MCF 10A (cell line): ENCODE measurements at regions not wholly inside any gene's neighbourhood (a gene's known extent, or its start where the extent isn't known, plus 50 kb on each side); places are given as distances from the start of the nearest gene placed in this dataset.

Experiments
- BruUV-seq: library from RNA; stranded (reverse); fragments of 400-500 nt; replicated peaks from 2 replicates; lab custom pipeline; 2021; lab: Mats Ljungman, UMichigan
- CTCF ChIA-PET: fragments of 300-600 bp; sonication (Branson Sonifier 250); formaldehyde crosslinking; extraction: SDS; loops from one replicate; lab custom pipeline; 2021; ENCODE audit warnings: antibody characterized with exemption, inconsistent platforms; lab: Yijun Ruan, JAX
- POLR2A ChIA-PET: fragments of 300-600, 350-650 bp; sonication (Branson Sonifier 250); formaldehyde crosslinking; extraction: SDS; loops from one replicate; lab custom pipeline; 2020; ENCODE audit warnings: antibody characterized with exemption, inconsistent platforms; lab: Yijun Ruan, JAX
- DNase-seq: peaks from one replicate; pipeline ENCODE4 v3.0.0-alpha.2; 2018; ENCODE audit not compliant: unreplicated experiment
- H3K27ac Mint-ChIP-seq: one replicate; pipeline ENCODE4 v1.8.0; 2022; ENCODE audit warnings: mild to moderate bottlenecking, low read depth, mixed read lengths; ENCODE audit not compliant: unreplicated experiment
- H3K27me3 Mint-ChIP-seq: one replicate; pipeline ENCODE4 v1.8.0; 2022; ENCODE audit warnings: mixed read lengths; ENCODE audit not compliant: insufficient read depth, unreplicated experiment
- H3K36me3 Mint-ChIP-seq: one replicate; pipeline ENCODE4 v1.8.0; 2022; ENCODE audit warnings: mild to moderate bottlenecking, moderate library complexity, mixed read lengths; ENCODE audit not compliant: insufficient read depth, unreplicated experiment
- H3K4me1 Mint-ChIP-seq: one replicate; pipeline ENCODE4 v1.8.0; 2022; ENCODE audit warnings: mixed read lengths; ENCODE audit not compliant: insufficient read depth, unreplicated experiment
- H3K4me3 Mint-ChIP-seq: one replicate; pipeline ENCODE4 v1.8.0; 2022; ENCODE audit warnings: mild to moderate bottlenecking, moderate library complexity, mixed read lengths; ENCODE audit not compliant: unreplicated experiment
- H3K9me3 Mint-ChIP-seq: one replicate; pipeline ENCODE4 v1.8.0; 2022; ENCODE audit warnings: mixed read lengths; ENCODE audit not compliant: unreplicated experiment
- intact Hi-C: fragments of 100-400 bp; cut with micrococcal nuclease; formaldehyde crosslinking; loops from 2 replicates; pipeline ENCODE4 v1.14.1; 2022
- TF ChIP-seq, protein P1 (sequence below): fragments of 200-600 bp; IDR thresholded peaks from one replicate; pipeline ENCODE4 v1.8.0; 2022; ENCODE audit warnings: antibody characterized with exemption, mild to moderate bottlenecking; ENCODE audit not compliant: unreplicated experiment

DNA sequence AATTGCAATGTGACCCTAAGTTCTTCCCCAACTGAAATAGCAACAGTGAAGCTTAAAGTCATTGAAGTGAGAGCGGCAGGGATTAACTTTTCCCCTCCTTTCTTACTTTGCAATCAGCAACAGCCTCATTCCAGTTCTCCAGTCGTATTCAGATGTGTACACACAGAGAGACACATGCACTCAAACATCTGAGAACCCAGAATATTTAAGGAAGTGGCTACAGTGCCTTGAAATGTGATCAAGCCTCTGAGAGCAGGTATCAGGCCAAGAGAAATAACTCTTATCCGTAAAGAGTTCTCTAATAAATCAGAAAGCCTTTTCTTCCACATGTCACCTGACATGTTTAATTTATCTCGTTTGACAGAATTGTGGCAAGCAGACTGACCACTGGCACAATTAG is 388.9 kb upstream of the NPVF start:
- H3K27me3 Mint-ChIP-seq: peaks cover 66% of the 10 kb centered on the region
- no peaks in the 10 kb centered on the region for H3K36me3 Mint-ChIP-seq
- no peaks in the 10 kb centered on the region for H3K9me3 Mint-ChIP-seq
- no peak overlapping the region for H3K4me3 Mint-ChIP-seq
- no TSS peak for BruUV-seq
- no peaks in the 10 kb centered on the region for H3K4me1 Mint-ChIP-seq
- TF ChIP-seq, protein P1, sequence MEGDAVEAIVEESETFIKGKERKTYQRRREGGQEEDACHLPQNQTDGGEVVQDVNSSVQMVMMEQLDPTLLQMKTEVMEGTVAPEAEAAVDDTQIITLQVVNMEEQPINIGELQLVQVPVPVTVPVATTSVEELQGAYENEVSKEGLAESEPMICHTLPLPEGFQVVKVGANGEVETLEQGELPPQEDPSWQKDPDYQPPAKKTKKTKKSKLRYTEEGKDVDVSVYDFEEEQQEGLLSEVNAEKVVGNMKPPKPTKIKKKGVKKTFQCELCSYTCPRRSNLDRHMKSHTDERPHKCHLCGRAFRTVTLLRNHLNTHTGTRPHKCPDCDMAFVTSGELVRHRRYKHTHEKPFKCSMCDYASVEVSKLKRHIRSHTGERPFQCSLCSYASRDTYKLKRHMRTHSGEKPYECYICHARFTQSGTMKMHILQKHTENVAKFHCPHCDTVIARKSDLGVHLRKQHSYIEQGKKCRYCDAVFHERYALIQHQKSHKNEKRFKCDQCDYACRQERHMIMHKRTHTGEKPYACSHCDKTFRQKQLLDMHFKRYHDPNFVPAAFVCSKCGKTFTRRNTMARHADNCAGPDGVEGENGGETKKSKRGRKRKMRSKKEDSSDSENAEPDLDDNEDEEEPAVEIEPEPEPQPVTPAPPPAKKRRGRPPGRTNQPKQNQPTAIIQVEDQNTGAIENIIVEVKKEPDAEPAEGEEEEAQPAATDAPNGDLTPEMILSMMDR: no peak
- DNase-seq: no peak
- intact Hi-C loops: no loop called here
- H3K27ac Mint-ChIP-seq: no peak overlapping the region
- CTCF ChIA-PET: no interaction called here
- POLR2A ChIA-PET: interaction anchor here (0.7 kb wide), 1 partner anchor 187 kb away, joined by 3 read pairs; no protein-coding TSS in a partner anchor

DNA sequence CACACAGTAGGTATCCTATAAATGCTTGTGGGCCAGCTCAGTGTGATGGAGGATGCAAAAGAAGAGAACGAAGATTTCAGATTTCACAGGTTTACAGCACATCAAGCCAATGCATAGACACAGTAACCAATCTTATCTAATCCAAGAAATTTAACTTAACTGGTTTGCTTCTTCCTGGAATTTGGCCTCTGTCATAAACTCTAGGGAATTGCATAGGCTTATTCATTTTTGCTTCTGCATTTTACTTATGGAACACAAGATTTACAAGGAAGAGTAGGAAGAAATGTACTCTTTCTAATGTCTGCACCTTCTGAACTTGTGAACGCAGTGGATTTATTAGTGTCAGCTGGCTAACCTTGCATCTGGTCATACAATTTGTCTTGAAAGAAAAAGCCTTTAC is 389.4 kb upstream of the NPVF start:
- no peak overlapping the region for H3K27ac Mint-ChIP-seq
- POLR2A ChIA-PET: interaction anchor here (0.7 kb wide), 1 partner anchor 187 kb away, joined by 3 read pairs; no protein-coding TSS in a partner anchor
- BruUV-seq: no TSS peak
- CTCF ChIA-PET: interaction anchor here (0.6 kb wide), 1 partner anchor 42 kb away, joined by 5 read pairs; no protein-coding TSS in a partner anchor
- no peaks in the 10 kb centered on the region for H3K36me3 Mint-ChIP-seq
- H3K4me1 Mint-ChIP-seq: no peaks in the 10 kb centered on the region
- TF ChIP-seq, protein P1: no peak
- intact Hi-C loops: no loop called here
- no peak overlapping the region for H3K4me3 Mint-ChIP-seq
- H3K27me3 Mint-ChIP-seq: peaks cover 68% of the 10 kb centered on the region
- no peak for DNase-seq
- H3K9me3 Mint-ChIP-seq: no peaks in the 10 kb centered on the region

DNA sequence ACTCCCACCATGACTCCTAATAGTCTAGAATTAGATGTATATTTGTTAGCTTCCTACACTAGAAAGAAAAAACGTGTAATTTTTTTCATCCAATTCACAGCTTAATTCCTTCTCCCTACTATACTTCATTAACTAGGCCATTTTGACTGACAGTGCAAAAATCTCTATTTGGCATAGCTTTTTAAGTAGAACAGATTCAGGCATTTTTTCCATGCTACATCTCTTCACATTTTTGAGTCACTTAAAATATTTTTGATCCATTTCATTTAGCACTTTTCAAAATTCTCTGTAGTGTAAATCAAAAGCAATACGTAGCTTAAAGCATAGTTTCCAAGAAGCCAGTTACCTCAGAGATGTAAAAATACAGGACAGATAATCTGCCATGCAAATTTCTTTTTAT is 391.1 kb upstream of the NPVF start:
- BruUV-seq: no TSS peak
- no peak overlapping the region for H3K27ac Mint-ChIP-seq

GRCh38 chr7:25619963-25620799 is 391.9 kb upstream of the NPVF start:
- DNase-seq: no peak
- no peak overlapping the region for H3K4me3 Mint-ChIP-seq
- H3K27me3 Mint-ChIP-seq: peaks cover 49% of the 10 kb centered on the region
- no peak overlapping the region for H3K27ac Mint-ChIP-seq
- no peaks in the 10 kb centered on the region for H3K36me3 Mint-ChIP-seq
- no peaks in the 10 kb centered on the region for H3K9me3 Mint-ChIP-seq
- TF ChIP-seq, protein P1: no peak
- H3K4me1 Mint-ChIP-seq: no peaks in the 10 kb centered on the region
- ChIA-PET CTCF (interaction anchor here (0.6 kb wide), 1 partner anchor 165 kb away, joined by 3 read pairs; no protein-coding TSS in a partner anchor), POLR2A (no interaction called here)
- intact Hi-C loops: no loop called here
- no TSS peak for BruUV-seq

More for the DNA sequence above, 391.1 kb upstream of the NPVF start:
- TF ChIP-seq, protein P1: no peak
- H3K36me3 Mint-ChIP-seq: no peaks in the 10 kb centered on the region
- intact Hi-C loops: no loop called here
- H3K4me1 Mint-ChIP-seq: no peaks in the 10 kb centered on the region
- no peak for DNase-seq
- H3K4me3 Mint-ChIP-seq: no peak overlapping the region
- H3K27me3 Mint-ChIP-seq: peaks cover 55% of the 10 kb centered on the region
- no peaks in the 10 kb centered on the region for H3K9me3 Mint-ChIP-seq
- ChIA-PET POLR2A (no interaction called here), CTCF (interaction anchor here (0.6 to 1.1 kb wide), 3 partner anchors 46 to 232 kb away, joined by 3 read pairs; no protein-coding TSS in a partner anchor)
